Hypothalamus (tissue), 51 donors: ENCODE measurements at regions not wholly inside any gene's neighbourhood (a gene's known extent, or its start where the extent isn't known, plus 50 kb on each side); places are given as distances from the start of the nearest gene placed in this dataset.
A peak's percentile ranks its signal among the peaks of the same experiment; 100 is the strongest.
"Not testable (repeated sequence)": the region's sequence is repeated elsewhere in the genome, so short reads cannot be mapped to it uniquely, and the experiment has no call there.

Experiments used
- DNase-seq, 51 donors: peaks; one replicate each; lab custom pipeline; 2025; lab: John Stamatoyannopoulos, UW

DNA sequence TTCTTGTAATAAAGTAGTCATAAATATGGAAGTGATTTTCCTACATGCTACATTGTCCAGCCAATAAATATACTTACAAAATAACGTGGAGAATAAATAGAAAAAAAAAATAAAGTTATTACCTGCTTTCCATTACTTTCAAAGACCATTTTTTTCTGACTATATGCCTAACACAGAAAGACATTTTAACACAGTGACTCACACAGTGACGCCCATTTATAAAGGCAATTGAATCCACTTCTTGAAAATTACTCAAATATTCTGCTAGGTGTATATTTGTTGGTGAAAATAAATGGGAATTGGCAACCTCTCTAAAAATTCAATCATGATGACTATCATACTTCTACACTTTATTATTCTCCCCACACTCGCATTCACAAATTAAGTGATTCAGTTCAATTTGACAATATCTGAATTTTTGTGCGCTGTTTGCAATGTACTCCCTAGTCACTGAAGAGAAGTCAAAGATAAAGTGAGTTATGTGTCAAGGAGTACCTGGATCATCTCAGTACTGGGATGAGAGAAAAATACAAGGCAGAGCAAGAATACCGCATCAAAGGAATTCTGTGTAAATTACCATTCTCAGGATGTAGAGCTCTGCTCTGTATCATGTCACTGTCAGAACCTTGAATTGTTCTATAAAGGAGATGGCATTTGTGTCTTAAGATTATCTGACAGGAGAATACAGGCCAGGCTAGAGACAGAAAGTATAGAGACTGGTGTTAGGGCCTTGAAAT, 642.7 kb downstream of the IPMK start:
- no peak for DNase-seq

DNA sequence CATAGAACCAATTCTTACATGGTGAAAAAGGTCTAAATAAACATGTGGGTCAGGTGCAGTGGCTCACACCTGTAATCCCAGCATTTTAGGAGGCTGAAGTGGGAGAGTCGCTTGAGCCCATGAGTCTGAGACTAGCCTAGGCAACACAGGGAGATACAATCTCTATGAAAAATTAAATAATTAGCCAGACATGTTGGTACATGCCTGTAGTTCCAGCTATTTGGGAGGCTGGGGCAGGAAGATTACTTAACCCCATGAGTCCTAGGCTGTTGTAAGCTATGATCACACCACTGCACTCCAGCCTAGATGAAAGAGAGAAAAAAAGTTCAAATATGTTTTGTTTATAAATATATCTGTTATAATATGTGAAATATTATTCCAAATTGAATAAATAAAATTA, 643.6 kb downstream of the IPMK start:
- no peak for DNase-seq

DNA sequence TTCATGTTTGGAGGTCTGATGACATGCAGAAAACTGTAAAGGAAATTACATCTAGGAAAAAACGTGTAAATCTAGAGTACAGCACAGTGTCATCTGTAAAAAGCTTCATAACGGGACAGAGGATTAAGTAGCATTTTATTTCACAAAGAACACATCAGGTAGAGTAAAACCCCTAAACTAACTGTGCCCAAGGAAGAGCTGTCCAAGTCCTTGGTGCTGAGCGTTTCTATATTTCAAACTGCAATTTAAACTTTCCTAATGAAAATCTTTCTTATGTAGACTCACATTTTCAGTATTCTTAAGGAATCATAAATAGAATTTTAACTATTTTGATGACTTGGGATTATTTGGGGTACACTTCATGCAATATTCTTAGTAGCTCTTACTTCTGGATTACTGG, 646.2 kb downstream of the IPMK start:
- no peak for DNase-seq

DNA sequence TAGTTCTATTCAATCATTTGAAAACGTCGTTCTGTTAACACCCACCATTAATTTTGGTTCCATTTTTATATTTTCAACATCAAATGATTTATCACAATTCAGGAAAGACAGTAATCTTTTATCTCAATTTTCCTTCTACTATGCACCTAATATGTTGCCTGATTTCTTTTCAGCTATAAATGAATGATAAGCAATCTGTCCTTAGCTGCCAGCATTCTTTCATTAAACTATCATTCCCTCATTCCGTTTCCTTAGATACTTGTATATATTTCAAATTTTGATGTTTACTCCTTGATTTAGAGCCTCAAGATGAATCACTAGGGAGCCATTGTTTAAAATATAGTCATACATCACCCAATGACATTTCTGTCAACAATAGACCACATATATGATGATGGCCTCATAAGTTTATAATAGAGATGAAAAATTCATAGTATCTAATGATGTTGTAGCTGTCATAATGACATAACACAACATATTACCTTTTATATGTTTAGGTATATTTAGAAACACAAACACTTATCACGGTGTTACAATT, 661.7 kb downstream of the IPMK start:
- no peak for DNase-seq

DNA sequence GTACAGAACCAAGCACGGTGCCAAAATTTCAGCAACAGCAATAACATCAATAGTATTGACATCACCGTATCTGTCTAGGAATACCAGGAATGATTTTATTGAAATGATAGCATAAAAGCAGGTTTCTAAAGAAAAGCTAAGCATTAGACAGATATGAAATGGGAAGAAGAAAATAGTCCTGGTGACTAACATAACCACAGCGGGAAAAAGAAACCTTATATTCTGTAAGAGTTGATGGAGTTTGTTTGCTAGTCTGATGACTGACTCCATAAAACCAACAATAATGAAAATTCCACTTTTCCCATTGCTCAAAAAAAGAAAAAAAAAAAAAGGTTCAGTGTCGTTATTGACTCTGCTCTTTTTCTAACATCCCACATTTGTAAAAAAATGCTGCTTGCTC, 668.3 kb downstream of the IPMK start:
- no peak for DNase-seq

DNA sequence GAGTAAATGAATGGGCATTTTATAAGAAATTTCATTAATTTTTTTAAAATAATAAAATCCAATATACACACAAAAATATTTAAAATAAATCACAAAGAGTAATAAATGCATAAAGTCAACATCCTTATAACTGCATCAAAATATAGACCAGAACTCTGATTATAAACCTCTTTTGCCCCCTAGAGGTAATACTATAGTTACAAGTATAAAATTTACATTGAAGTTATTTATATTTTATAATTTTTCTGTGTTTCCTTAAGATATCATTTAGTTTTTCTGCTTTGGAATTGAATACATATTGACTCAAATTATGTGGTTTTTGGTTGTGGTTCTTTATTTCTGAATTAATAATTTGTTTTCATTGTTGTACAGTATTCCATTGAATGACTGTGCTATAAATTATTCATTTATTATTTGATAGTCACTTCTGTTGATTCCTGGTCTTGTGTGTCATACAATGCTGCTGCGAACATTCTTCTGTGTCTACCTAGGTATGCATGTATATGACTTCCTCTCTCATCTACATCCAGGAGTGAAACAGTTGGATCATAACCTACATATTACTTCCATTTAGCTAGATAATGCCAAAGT, 673.6 kb downstream of the IPMK start:
- DNase-seq: no peak

DNA sequence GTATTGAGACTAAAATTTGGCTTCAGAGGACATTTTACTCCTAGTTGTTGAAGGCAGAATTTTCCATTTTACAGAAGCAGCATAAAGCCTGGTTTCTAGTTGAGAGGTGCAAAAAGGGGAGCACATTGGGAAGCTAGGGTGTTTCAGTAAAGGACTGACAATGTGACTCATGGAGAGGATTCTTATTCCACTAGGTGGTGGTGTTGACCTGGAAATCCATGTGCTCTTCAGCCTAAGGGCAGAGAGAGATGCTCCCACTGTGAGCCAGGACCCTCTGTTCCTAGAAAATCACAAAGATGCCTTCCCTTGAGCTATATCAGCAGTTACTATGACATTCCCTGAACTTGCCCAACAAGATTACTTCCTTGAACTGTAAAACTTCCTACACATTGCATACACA, 687.8 kb downstream of the IPMK start:
- DNase-seq: peak in 4 of 51 donors; percentile 2 to 3 (median 2)

DNA sequence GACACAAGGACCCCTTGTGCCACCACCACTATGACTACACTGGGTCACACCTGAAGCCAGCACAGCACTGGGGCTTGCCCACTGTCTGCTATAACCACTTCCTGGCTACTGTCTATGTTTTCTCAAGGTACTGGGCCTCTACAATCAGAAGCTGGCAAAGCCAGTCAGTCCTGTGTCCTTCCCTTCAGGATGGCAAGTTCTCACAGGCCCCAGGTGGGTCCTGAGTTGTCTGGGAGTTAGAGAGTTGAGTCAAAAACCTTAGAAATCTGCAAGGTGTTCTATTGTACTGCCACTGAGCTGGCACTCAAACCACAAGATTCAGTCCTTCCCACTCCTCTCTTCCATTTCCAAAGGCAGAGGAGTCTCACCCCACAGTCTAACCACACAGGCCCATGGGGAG, 705.5 kb downstream of the IPMK start:
- no peak for DNase-seq

DNA sequence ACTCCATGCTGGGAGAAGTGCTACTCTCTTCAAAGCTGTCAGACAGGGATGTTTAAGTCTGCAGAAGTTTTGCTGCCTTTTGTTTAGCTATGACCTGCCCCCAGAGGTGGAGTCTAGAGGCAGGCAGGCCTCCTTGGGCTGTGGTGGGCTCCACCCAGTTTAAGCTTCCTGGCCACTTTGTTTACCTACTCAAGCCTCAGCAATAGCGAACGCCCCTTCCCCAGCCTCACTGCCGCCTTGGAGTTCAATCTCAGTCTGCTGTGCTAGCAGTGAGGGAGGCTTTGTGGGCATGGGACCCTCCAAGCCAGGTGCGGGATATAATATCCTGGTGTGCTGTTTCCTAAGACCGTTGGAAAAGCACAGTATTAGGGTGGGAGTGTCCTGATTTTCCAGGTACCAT, 715.9 kb downstream of the IPMK start:
- DNase-seq: not testable (repeated sequence)

DNA sequence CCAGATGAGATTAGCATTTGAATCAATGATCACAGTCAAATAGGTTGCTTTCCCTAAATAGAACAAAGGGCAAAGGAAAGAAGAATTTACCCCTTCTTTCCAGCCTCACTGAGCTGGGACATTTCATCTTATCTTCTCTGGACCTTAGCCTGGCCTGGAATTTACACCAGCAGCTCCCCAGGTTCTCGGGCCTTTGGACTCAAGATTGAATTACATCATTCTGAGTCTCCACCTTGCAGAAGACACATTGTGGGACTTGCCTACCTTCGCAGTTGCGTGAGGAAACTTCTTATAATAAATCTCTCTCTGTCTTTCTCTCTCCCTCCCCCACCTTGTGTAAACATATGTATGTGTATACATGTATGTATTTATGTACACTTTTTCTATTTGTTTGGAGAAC, 732.4 kb downstream of the IPMK start:
- DNase-seq: no peak

DNA sequence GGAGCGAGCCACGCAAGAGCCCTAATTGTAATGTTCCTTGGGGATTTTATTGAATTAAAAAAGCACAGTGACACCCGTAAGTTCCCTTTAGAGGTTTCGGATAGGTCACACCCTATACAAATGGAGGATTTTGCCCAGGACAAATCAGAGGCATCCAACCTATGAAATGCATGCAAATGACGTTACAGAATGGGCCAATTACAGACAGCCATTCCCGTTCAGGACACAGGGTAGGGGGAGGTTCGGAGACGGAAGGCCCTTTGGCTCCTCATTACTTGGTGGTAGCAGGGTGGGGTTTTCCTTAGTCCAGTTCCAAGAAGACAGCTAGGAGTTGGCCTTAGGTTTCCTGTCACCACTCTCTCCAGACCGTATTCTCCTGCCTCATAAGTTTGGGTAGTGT, 754.1 kb downstream of the IPMK start:
- DNase-seq: no peak

DNA sequence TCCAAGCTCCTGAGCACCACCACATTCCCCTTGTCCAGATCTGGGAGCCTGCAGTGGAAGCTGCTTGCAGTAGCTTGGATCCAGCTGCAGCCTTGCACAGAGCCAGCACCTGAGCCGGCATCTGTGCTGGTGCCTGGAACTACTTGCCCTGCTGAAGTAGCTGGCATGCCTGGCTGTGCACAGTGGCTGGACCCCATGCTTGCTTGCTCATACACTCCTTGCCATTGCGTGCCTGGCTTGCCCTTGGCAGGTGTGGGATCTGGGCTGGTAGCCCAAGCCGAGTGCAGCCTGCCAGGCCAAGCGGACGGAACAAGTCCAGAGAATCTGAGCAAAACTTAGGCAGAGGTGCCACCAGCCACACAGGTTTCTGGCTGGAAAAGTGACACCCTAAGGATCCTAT, 759.9 kb downstream of the IPMK start:
- DNase-seq: no peak

DNA sequence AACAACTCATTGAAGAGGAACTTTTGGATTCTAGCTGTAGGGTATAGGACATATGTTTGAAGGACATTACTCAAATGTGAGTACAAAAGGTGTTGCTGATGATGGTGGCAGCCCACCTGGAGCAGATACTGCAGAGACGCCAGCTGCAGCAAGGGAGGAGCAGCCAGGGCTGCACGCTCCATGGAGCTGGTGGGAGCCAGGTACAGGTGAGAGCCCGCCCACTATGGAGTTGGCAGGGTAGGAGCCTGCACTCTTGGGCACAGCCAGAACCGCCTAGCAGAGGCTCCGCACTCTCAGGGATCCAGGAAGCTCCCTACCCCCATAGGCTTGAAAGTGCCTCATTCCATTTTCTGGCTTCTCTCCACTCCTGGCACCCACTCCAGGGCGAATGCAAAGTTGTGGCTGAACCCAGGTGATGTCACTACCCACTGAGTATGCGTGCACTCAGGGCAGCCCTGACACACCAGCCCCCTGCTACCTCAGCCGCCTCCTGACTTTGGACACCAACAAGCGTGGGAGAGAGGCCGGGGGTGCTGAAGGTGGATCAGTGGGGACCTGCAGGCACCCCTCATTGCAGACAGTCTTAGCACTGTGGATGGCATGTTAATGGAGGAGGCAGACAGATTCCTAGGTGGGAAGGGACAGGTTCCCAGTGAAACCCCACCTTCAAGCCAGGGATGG, 761.1 kb downstream of the IPMK start:
- DNase-seq: no peak

DNA sequence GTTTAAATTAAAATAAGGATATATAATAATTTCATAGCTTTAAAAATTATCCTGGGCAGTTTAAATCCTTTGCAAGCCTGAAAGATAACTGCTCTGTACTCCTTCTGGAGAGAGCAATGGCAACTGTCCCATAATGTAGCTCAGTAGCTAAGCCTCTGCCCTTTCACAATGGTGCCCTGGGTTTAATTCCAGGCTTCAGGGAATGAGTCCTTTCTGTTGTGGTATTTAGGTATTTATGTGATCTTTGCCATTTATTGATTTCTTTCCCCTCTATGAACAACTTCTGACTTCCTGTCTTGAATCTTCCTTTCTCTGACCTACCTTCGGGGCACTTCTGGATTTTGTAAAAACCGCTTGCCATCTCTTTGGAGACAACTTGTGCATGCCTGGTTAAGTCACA, 773.2 kb downstream of the IPMK start:
- DNase-seq: no peak

DNA sequence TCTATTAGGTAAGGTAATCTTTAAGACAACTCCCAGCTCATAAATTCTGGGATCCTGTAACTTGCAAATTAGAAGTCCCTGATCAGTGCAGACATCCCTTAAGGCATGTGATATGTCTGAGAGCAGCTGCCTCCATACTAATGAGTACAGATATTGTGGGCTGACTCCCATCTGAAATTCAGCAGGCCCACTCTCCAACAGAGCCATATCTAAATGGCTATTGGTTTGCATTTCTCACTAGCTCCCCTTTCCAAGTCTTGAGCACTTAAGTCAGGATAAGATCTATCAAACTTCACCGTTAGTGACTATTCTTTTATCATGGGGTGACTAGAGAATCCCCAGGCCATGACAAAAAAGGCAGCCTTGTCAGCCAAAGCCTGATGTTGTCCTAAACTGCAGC, 785.4 kb downstream of the IPMK start:
- no peak for DNase-seq

DNA sequence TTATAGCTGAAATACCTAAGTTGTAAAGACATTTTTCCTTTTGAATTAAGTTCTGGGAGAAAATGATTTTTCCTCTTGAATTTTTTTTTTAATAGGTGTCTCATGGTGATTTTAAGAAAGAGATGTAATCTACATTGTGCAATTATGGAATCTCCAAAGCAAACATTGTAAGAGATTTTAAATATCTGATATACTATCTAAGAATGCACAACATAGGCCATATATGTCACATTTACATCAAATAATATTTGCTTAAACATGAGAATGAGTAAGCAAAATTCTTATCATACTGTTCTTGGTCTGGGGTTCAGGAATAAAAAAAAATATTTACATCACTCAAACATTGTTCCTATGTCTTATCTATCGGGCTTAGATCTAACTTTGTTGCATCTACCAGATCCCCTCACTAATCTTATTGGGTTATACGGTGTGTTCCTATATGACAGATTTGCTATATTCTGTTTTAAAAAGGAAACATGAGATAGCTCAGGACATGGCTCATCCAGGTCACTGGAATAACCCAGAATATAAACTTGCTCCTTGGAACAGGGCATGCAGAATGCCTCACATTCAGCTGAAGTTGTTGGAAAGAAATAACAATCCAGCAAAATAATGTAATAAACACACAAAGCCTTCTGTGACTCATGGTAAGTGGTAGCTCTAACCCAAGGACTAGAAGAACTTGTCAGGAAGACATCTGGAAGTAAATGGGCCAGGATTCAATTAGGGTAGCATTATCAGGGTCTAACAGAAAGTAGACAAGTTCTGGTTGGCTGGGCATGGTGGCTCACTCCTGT, 794.7 kb downstream of the IPMK start:
- no peak for DNase-seq

DNA sequence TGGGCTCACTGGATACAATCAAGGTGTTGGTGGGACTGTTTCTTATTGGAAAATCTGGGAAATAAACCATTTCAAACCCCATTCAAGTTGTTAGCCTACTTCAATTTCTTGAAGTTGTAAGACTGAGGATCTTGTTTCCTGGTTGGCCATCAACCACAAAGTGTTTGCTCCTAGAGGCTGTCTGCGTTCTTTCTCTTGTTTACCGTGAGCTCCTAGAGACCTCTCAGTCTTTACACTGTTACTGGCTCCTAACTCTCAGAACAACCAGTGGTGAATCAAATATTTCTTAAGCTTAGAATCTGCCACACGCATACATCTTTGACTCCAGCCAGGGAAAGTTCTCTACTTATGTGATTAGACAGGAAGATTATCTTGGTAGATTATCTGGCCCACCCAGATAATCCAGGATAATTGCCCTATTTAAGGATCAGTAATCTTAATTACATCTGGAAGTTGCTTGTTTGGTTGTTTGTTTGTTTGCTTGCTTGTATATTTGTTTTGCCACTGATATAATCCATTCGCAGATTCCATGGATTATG, 798.7 kb downstream of the IPMK start:
- DNase-seq: no peak

DNA sequence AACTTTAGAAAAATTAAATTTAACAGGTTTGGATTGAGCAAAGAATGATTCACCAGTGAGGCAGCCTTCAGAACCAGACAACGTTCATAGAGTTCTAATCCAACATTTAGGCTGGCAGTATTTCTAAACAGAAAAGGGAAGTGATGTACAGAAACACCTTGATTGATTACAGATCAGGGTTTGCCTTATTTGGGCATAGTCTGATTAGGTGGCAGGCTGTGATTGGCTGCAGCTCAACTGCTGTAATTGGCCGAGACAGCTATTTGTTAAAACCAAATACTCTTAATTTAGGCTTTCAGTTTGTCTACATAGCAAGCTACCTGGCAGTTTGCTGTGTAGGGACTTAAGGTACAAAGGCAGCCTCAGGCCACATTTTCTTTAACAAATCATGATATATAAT, 802.5 kb downstream of the IPMK start:
- no peak for DNase-seq

DNA sequence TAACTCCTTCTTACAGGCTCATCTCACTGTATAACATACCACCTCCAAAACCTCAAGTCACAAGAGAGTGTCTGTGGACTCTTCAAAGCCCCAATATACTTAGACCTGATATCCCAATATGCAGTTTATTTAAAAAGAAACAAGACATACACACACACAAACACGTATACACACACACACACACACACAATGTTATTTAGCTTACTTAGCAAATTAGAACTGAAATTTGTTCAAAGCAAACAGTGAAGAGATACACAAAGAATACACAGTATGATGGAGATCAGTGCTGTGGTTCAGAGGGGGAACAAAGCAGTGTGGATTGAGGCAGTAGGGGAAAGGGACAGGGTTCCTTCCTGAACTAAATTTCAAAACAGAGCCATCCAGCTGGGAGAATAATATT, 807.2 kb downstream of the IPMK start:
- no peak for DNase-seq

DNA sequence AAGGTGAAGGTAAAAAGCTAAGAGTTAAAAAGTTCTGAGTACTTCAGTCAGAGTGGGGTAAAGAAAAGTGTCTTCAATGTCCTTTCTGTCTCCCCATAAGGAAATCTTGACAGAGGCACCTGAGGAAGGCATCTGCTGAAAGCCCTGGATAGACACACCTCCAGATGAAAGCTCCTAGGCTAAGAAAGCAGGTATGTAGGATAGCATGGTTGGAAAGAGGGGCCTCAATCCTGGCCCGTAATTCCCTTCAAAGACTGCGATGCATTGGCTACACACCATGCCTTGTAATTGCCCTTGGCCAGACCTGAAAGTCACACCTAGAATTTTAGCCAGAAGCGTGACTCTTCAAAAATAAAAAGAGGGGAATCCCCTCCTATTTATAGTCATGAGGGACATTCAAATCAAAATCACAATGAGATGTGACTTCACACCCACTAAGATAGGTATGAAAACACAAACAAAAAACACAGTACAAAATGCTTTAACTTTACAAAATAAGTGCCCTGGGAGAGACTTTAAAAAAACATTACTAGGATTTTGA, 809.7 kb downstream of the IPMK start:
- DNase-seq: no peak

DNA sequence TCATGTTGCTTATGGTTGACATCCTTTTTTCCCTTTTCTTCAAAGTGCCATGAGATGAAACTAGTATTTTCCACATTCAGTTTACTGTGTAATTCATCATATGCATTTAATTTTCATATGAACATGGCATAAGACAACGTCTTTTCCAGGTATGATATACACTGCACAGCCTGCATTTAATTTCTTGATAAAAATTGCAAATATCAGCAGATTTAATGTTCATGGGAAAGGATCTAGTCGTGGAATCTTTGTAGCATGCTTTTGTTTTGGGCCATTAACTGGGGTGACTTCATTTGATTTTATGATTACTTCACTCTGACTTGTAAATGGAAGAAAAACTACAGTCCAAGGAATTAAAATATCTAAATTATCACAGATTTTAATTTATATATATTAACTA, 837.3 kb downstream of the IPMK start:
- no peak for DNase-seq
